Left lung (tissue), 4 donors: ENCODE measurements at regions not wholly inside any gene's neighbourhood (a gene's known extent, or its start where the extent isn't known, plus 50 kb on each side); places are given as distances from the start of the nearest gene placed in this dataset.
"Not testable (repeated sequence)": the region's sequence is repeated elsewhere in the genome, so short reads cannot be mapped to it uniquely, and the experiment has no call there.

Experiments used
- ATAC-seq: fragments of 200-7000 bp; cut with Tn5 transposase; one replicate; pipeline ENCODE4 v1.9.1; 2020; ENCODE audit warnings: moderate library complexity
- DNase-seq, 4 donors: peaks; one replicate each; pipeline ENCODE4 v3.0.0-alpha.2; 2013 to 2020
- H3K27ac ChIP-seq, 2 donors: fragments of 200-600 bp; sonication (generic) in 1 of 2; one replicate each; pipeline versions ENCODE4 v1.5.0 to v1.8.0; 2020 to 2021
- H3K27me3 ChIP-seq, 2 donors: fragments of 200-600 bp; sonication (generic) in 1 of 2; one replicate each; pipeline versions ENCODE4 v1.5.0 to v1.8.0; 2020 to 2021
- H3K36me3 ChIP-seq, 2 donors: fragments of 200-600 bp; sonication (generic) in 1 of 2; one replicate each; pipeline versions ENCODE4 v1.5.0 to v1.8.0; 2020 to 2021
- H3K4me1 ChIP-seq, 2 donors: fragments of 200-600 bp; one replicate each; pipeline ENCODE4 v1.8.0; 2021
- H3K4me3 ChIP-seq, 2 donors: fragments of 200-600 bp; sonication (generic) in 1 of 2; one replicate each; pipeline versions ENCODE4 v1.5.0 to v1.8.0; 2020 to 2021; ENCODE audit warnings: mild to moderate bottlenecking in 1 of 2
- H3K9me3 ChIP-seq, 2 donors: fragments of 200-600 bp; sonication (generic) in 1 of 2; one replicate each; pipeline versions ENCODE4 v1.5.0 to v1.8.0; 2020 to 2021
- CTCF ChIP-seq, 2 donors: fragments of 200-600 bp; sonication (generic) in 1 of 2; IDR thresholded peaks; one replicate each; pipeline versions ENCODE4 v1.5.0 to v1.8.0; 2021; ENCODE audit warnings: antibody characterized with exemption in 2 of 2
- intact Hi-C, 2 donors: fragments of 100-400 bp; cut with DNase I; formaldehyde crosslinking; loops; one replicate each; pipeline versions ENCODE4 v1.11.2 to v1.14.2; 2022
- donor health status: DM: no; HTN: yes; CAD: no.
- donor health status: DM: no; HTN: no; CAD: no.

- Histone ChIP-seq H3K27ac (no peak overlapping the region), H3K9me3 (no peaks in the 10 kb centered on the region), H3K27me3 (no peaks in the 10 kb centered on the region), H3K4me1 (no peaks in the 10 kb centered on the region), H3K4me3 (no peak overlapping the region), H3K36me3 (no peaks in the 10 kb centered on the region)
- intact Hi-C loops = no loop called here
- no peak for TF ChIP-seq CTCF (IDR thresholded peaks at IDR 0.05)
- ATAC-seq (no peak), DNase-seq (peak in 2 of 4 donors; percentile 43 to 65)
Measured at GRCh38 chr7:83267141-83267631, 104.5 kb upstream of the PCLO start.

- H3K9me3 ChIP-seq, H3K27me3 ChIP-seq, H3K4me3 ChIP-seq, H3K36me3 ChIP-seq, H3K27ac ChIP-seq, intact Hi-C loops, ATAC-seq, H3K4me1 ChIP-seq: not testable (repeated sequence)
- peak in 1 of 4 donors; percentile 33 for DNase-seq
Measured at GRCh38 chr7:83263442-83264034, 100.9 kb upstream of the PCLO start.

- Histone ChIP-seq H3K4me3 (no peak overlapping the region), H3K9me3 (no peaks in the 10 kb centered on the region), H3K4me1 (no peaks in the 10 kb centered on the region), H3K36me3 (no peaks in the 10 kb centered on the region), H3K27me3 (no peaks in the 10 kb centered on the region), H3K27ac (no peak overlapping the region)
- DNase-seq = no peak
- intact Hi-C loops = no loop called here
- no peak for ATAC-seq
- no peak for TF ChIP-seq CTCF (IDR thresholded peaks at IDR 0.05)
Measured at GRCh38 chr7:83259064-83259463, 96.4 kb upstream of the PCLO start.

- intact Hi-C loops = no loop called here
- no peak for DNase-seq
- ATAC-seq = no peak
- no peak for TF ChIP-seq CTCF (IDR thresholded peaks at IDR 0.05)
- Histone ChIP-seq H3K9me3 (peaks cover 0 to 6% of the 10 kb centered on the region in 2 donors), H3K27me3 (no peaks in the 10 kb centered on the region), H3K36me3 (no peaks in the 10 kb centered on the region), H3K4me3 (no peak overlapping the region), H3K4me1 (no peaks in the 10 kb centered on the region), H3K27ac (no peak overlapping the region)
Measured at GRCh38 chr7:83248000-83248399, 85.3 kb upstream of the PCLO start.

- DNase-seq = peak in 1 of 4 donors; percentile 10
- H3K27me3 ChIP-seq, ATAC-seq, H3K4me3 ChIP-seq, H3K4me1 ChIP-seq, H3K36me3 ChIP-seq, H3K27ac ChIP-seq, intact Hi-C loops: not testable (repeated sequence)
- H3K9me3 ChIP-seq = peaks cover 0 to 11% of the 10 kb centered on the region in 2 donors
Measured at GRCh38 chr7:83219231-83219630, 56.5 kb upstream of the PCLO start.

- Histone ChIP-seq H3K9me3 (no peaks in the 10 kb centered on the region), H3K27ac (no peak overlapping the region), H3K27me3 (no peaks in the 10 kb centered on the region), H3K36me3 (no peaks in the 10 kb centered on the region), H3K4me3 (no peak overlapping the region), H3K4me1 (no peaks in the 10 kb centered on the region)
- ATAC-seq (no peak), DNase-seq (no peak)
- TF ChIP-seq CTCF (IDR thresholded peaks at IDR 0.05) = no peak
- intact Hi-C loops = no loop called here
Measured at GRCh38 chr7:83212883-83213282, 50.2 kb upstream of the PCLO start.
